ENCODE measurements at regions not wholly inside any gene's neighbourhood (a gene's known extent, or its start where the extent isn't known, plus 50 kb on each side); places are given as distances from the start of the nearest gene placed in this dataset.
"Not testable (repeated sequence)": the region's sequence is repeated elsewhere in the genome, so short reads cannot be mapped to it uniquely, and the experiment has no call there.

GRCh38 chr5:8553364-8553763 is 684.4 kb downstream of the MTRR start:
- intact Hi-C loops (cut with DNase I; ENCODE audit: low total_unique reads): no loop called here
- Histone ChIP-seq H3K27me3 (no peaks in the 10 kb centered on the region), H3K4me3 (no peak overlapping the region), H3K4me1 (no peaks in the 10 kb centered on the region), H3K27ac (no peak overlapping the region), H3K9me3 (peaks cover 0 to 12% (median 7%) of the 10 kb centered on the region in 3 donors), H3K36me3 (no peaks in the 10 kb centered on the region)
- no peak for TF ChIP-seq CTCF (IDR thresholded peaks at IDR 0.05)
- DNase-seq: no peak

GRCh38 chr5:8557728-8558127 is 688.8 kb downstream of the MTRR start:
- Histone ChIP-seq H3K4me3 (no peak overlapping the region), H3K4me1 (no peaks in the 10 kb centered on the region), H3K36me3 (no peaks in the 10 kb centered on the region), H3K9me3 (peaks cover 0 to 12% (median 7%) of the 10 kb centered on the region in 3 donors), H3K27me3 (no peaks in the 10 kb centered on the region), H3K27ac (no peak overlapping the region)
- no peak for TF ChIP-seq CTCF (IDR thresholded peaks at IDR 0.05)
- no peak for DNase-seq
- intact Hi-C loops (cut with DNase I; ENCODE audit: low total_unique reads): no loop called here

- no peaks in the 10 kb centered on the region for H3K4me1 ChIP-seq
- H3K27me3 ChIP-seq: no peaks in the 10 kb centered on the region
- H3K9me3 ChIP-seq: peaks cover 0 to under 1% (median 0%) of the 10 kb centered on the region in 3 donors
- intact Hi-C loops (cut with DNase I; ENCODE audit: low total_unique reads): no loop called here
- no peak for DNase-seq
- no peaks in the 10 kb centered on the region for H3K36me3 ChIP-seq
- no peak for TF ChIP-seq CTCF (IDR thresholded peaks at IDR 0.05)
- no peak overlapping the region for H3K4me3 ChIP-seq
- H3K27ac ChIP-seq: no peak overlapping the region
Observed at GRCh38 chr5:8560776-8561175, 691.8 kb downstream of the MTRR start.

GRCh38 chr5:8561224-8561840 is 692.4 kb downstream of the MTRR start:
- no peaks in the 10 kb centered on the region for H3K4me1 ChIP-seq
- no peak overlapping the region for H3K27ac ChIP-seq
- H3K27me3 ChIP-seq: no peaks in the 10 kb centered on the region
- H3K4me3 ChIP-seq: no peak overlapping the region
- H3K9me3 ChIP-seq: no peaks in the 10 kb centered on the region
- no peak for TF ChIP-seq CTCF (IDR thresholded peaks at IDR 0.05)
- DNase-seq: no peak
- no peaks in the 10 kb centered on the region for H3K36me3 ChIP-seq
- intact Hi-C loops (cut with DNase I; ENCODE audit: low total_unique reads): no loop called here

GRCh38 chr5:8561854-8562253 is 692.9 kb downstream of the MTRR start:
- TF ChIP-seq CTCF (IDR thresholded peaks at IDR 0.05): no peak
- no peak overlapping the region for H3K27ac ChIP-seq

GRCh38 chr5:8563540-8563939 is 694.6 kb downstream of the MTRR start:
- H3K4me3 ChIP-seq; H3K9me3 ChIP-seq; H3K36me3 ChIP-seq; H3K27me3 ChIP-seq; DNase-seq; H3K4me1 ChIP-seq; intact Hi-C loops (cut with DNase I; ENCODE audit: low total_unique reads); H3K27ac ChIP-seq: not testable (repeated sequence)

More at GRCh38 chr5:8561854-8562253, 692.9 kb downstream of the MTRR start:
- H3K9me3 ChIP-seq: no peaks in the 10 kb centered on the region
- H3K27me3 ChIP-seq: no peaks in the 10 kb centered on the region
- no peaks in the 10 kb centered on the region for H3K36me3 ChIP-seq
- H3K4me1 ChIP-seq: no peaks in the 10 kb centered on the region
- H3K4me3 ChIP-seq: no peak overlapping the region
- intact Hi-C loops (cut with DNase I; ENCODE audit: low total_unique reads): no loop called here
- DNase-seq: no peak

Data from tibial artery (tissue), 4 donors.